ENCODE measurements at regions not wholly inside any gene's neighbourhood (a gene's known extent, or its start where the extent isn't known, plus 50 kb on each side); places are given as distances from the start of the nearest gene placed in this dataset.

DNA sequence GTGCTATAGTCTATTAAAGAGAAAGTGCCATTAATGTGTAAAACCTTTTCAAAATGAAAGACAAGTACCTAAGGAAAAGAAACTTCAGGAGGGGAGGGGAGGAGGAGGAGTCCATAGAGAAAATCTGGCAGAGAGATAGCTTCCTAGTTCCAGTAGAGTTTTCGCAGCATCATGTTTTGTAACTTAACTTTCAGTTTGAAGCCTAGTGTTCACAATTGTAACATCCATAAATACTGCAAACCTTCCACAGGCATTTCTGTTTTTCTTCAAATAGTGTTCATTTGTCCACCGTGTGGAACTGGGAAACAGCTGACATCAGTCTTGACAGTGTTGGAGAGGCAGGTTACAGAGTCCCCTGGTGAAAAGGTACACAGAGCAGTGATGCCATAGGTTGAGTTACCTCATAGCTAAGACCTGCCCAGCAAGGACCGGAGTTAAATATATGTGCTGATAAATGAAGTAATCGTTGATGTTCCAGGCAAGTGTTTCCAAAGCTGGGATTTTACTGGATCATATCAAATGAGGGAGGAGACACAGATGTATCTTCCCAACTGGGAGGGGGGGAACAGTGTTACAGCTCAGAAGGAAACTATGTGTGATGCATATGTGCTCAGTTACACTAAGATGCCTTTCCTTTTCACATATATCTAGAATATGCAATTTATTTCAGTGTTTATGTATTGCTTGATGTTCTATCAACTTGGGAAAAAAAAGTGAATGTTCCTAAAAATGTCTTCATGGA lies 369.5 kb upstream of the FAM241A start:
- Histone ChIP-seq H3K4me1 (ENCODE audit: control insufficient read depth in 2 of 2, insufficient read depth in 2 of 2, low read length in 2 of 2) (no peaks in the 10 kb centered on the region), H3K27ac (ENCODE audit: low read length in 2 of 2) (no peak overlapping the region), H3K27me3 (replicated peaks in 1 of 4; ENCODE audit: control extremely low read depth in 1 of 4, control insufficient read depth in 3 of 4, insufficient read depth in 4 of 4, low read length in 3 of 4) (peaks cover 0 to 2% (median 0%) of the 10 kb centered on the region in 4 experiments), H3K36me3 (replicated peaks in 1 of 2; ENCODE audit: control extremely low read depth in 1 of 2, control insufficient read depth in 1 of 2, extremely low read depth in 1 of 2, insufficient read depth in 2 of 2, low read length in 1 of 2) (no peaks in the 10 kb centered on the region), H3K79me2 (ENCODE audit: control insufficient read depth, insufficient read depth, low read length) (no peaks in the 10 kb centered on the region), H3K4me3 (ENCODE audit: control extremely low read depth in 1 of 5, extremely low read depth in 1 of 5, insufficient read depth in 1 of 5, low read depth in 2 of 5, low read length in 4 of 5) (no peak overlapping the region), H3K4me2 (replicated peaks; ENCODE audit: low read depth, low read length, poor library complexity, severe bottlenecking) (no peak overlapping the region), H3K9ac (ENCODE audit: low read length) (no peak overlapping the region), H3K9me3 (ENCODE audit: control extremely low read depth in 1 of 3, control insufficient read depth in 2 of 3, insufficient read depth in 1 of 3, low read length in 2 of 3) (no peaks in the 10 kb centered on the region), H4K20me1 (ENCODE audit: control insufficient read depth, insufficient read depth, low read length, poor library complexity, severe bottlenecking) (no peaks in the 10 kb centered on the region), H2AFZ (ENCODE audit: insufficient read depth, low read depth, low read length, poor library complexity, severe bottlenecking) (no peak overlapping the region)
- no peak for TF ChIP-seq EZH2 (IDR thresholded peaks at IDR 0.05; ENCODE audit: borderline replicate concordance, insufficient read depth, low read depth, low read length, poor library complexity, severe bottlenecking)
- TF ChIP-seq, protein P1, sequence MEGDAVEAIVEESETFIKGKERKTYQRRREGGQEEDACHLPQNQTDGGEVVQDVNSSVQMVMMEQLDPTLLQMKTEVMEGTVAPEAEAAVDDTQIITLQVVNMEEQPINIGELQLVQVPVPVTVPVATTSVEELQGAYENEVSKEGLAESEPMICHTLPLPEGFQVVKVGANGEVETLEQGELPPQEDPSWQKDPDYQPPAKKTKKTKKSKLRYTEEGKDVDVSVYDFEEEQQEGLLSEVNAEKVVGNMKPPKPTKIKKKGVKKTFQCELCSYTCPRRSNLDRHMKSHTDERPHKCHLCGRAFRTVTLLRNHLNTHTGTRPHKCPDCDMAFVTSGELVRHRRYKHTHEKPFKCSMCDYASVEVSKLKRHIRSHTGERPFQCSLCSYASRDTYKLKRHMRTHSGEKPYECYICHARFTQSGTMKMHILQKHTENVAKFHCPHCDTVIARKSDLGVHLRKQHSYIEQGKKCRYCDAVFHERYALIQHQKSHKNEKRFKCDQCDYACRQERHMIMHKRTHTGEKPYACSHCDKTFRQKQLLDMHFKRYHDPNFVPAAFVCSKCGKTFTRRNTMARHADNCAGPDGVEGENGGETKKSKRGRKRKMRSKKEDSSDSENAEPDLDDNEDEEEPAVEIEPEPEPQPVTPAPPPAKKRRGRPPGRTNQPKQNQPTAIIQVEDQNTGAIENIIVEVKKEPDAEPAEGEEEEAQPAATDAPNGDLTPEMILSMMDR (IDR thresholded peaks at IDR 0.05): no peak
- CTCF ChIA-PET: no interaction called here
- Mint-ChIP-seq H3K4me3 (no peak overlapping the region), H3K4me1 (no peaks in the 10 kb centered on the region), H3K27ac (no peak overlapping the region), H3K9me3 (ENCODE audit: insufficient read depth) (no peaks in the 10 kb centered on the region), H3K27me3 (peaks cover 3% of the 10 kb centered on the region)
- no peak for DNase-seq
- intact Hi-C loops (cut with micrococcal nuclease): no loop called here
- ATAC-seq (ENCODE audit: low read depth): no peak
- POLR2A ChIA-PET: no interaction called here
- WGBS (ENCODE audit: insufficient coverage): 100% methylated on average over 3 of the region's 4 CpGs

DNA sequence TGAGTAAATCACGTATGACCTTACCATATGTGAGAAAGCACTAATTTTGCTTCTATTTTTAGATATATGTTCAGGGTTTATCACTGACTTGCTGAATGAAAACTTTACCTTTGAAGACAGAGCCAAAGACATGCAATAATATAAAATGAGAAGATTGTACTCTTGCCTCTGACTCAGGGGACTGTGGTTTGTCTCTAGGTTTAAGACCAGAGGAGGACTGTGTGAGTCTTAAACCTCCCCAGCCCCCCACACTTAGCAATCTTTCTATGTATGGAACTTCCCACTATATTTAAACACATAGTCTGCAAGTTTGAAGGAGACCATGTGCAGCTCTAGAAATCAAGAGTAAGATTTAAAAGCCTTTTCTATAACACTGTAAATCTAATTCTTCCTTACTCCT lies 368.7 kb upstream of the FAM241A start:
- ATAC-seq (ENCODE audit: low read depth) (no peak), DNase-seq (no peak)
- TF ChIP-seq, protein P1 (IDR thresholded peaks at IDR 0.05): no peak
- H4K20me1 ChIP-seq (ENCODE audit: control insufficient read depth, insufficient read depth, low read length, poor library complexity, severe bottlenecking): no peaks in the 10 kb centered on the region
- no peaks in the 10 kb centered on the region for H3K4me1 ChIP-seq (ENCODE audit: control insufficient read depth in 2 of 2, insufficient read depth in 2 of 2, low read length in 2 of 2)
- no peaks in the 10 kb centered on the region for H3K9me3 Mint-ChIP-seq (ENCODE audit: insufficient read depth)
- H3K27me3 ChIP-seq (replicated peaks in 1 of 4; ENCODE audit: control extremely low read depth in 1 of 4, control insufficient read depth in 3 of 4, insufficient read depth in 4 of 4, low read length in 3 of 4): peaks cover 0 to 2% (median 0%) of the 10 kb centered on the region in 4 experiments
- H3K27me3 Mint-ChIP-seq: peaks cover 3% of the 10 kb centered on the region
- H3K36me3 ChIP-seq (replicated peaks in 1 of 2; ENCODE audit: control extremely low read depth in 1 of 2, control insufficient read depth in 1 of 2, extremely low read depth in 1 of 2, insufficient read depth in 2 of 2, low read length in 1 of 2): no peaks in the 10 kb centered on the region
- no peaks in the 10 kb centered on the region for H3K4me1 Mint-ChIP-seq
- H3K4me2 ChIP-seq (replicated peaks; ENCODE audit: low read depth, low read length, poor library complexity, severe bottlenecking): no peak overlapping the region
- H3K9ac ChIP-seq (ENCODE audit: low read length): no peak overlapping the region
- no peak overlapping the region for H2AFZ ChIP-seq (ENCODE audit: insufficient read depth, low read depth, low read length, poor library complexity, severe bottlenecking)
- H3K9me3 ChIP-seq (ENCODE audit: control extremely low read depth in 1 of 3, control insufficient read depth in 2 of 3, insufficient read depth in 1 of 3, low read length in 2 of 3): no peaks in the 10 kb centered on the region
- no peak overlapping the region for H3K27ac Mint-ChIP-seq
- no peak overlapping the region for H3K4me3 Mint-ChIP-seq
- H3K27ac ChIP-seq (ENCODE audit: low read length in 2 of 2): no peak overlapping the region
- CTCF ChIA-PET: no interaction called here
- POLR2A ChIA-PET: no interaction called here
- intact Hi-C loops (cut with micrococcal nuclease): no loop called here
- no peak overlapping the region for H3K4me3 ChIP-seq (ENCODE audit: control extremely low read depth in 1 of 5, extremely low read depth in 1 of 5, insufficient read depth in 1 of 5, low read depth in 2 of 5, low read length in 4 of 5)
- no CpG with 5 or more reads among the region's 1 CpG for WGBS (ENCODE audit: insufficient coverage)
- no peaks in the 10 kb centered on the region for H3K79me2 ChIP-seq (ENCODE audit: control insufficient read depth, insufficient read depth, low read length)

Data from B cell (primary cell).